KG1 (cell line): ENCODE measurements at regions not wholly inside any gene's neighbourhood (a gene's known extent, or its start where the extent isn't known, plus 50 kb on each side); places are given as distances from the start of the nearest gene placed in this dataset.

Experiments
- DNase-seq: peaks from one replicate; lab custom pipeline; 2025; lab: John Stamatoyannopoulos, UW

- no peak for DNase-seq
Observed at GRCh38 chr2:12027136-12027535, 280.7 kb downstream of the LPIN1 start.

DNA sequence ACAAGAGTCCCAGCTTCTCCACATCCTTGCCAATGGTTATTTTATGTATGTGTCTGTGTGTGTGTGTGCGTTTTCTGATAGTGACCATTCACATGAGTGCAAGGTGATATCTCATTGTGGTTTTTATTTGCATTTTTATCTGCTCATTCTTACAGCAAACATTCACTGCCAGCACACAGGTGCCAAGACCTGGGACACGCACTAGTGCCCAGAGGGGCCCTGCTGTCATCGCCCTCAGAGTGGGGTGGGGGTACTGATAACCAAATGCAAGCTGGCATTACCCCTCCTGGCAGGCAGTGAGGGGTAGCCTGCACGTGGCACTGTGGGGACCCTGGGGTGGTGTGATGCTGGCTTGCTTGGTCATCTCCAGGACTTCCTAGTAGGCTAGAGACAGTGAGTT, 285.4 kb downstream of the LPIN1 start:
- DNase-seq, result no peak

DNA sequence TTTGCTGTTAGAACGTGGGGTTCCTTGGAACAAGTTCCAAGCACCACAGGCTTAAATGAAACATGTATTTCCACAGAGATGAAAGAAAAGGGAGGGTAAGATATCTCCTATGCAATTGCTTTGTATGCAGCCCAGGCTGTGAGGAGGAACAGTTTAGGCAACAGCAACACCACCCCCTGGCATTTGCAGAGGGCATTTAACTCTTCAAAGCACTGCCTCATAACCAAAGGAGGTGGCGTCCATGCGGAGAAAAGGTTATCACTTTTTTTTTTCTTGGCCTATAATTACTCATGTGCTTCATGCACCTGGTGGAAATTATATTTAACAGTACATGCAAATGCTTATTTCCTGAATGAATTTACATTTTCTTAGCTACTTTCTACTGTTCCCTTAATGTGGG, 286.0 kb downstream of the LPIN1 start:
- no peak for DNase-seq

DNA sequence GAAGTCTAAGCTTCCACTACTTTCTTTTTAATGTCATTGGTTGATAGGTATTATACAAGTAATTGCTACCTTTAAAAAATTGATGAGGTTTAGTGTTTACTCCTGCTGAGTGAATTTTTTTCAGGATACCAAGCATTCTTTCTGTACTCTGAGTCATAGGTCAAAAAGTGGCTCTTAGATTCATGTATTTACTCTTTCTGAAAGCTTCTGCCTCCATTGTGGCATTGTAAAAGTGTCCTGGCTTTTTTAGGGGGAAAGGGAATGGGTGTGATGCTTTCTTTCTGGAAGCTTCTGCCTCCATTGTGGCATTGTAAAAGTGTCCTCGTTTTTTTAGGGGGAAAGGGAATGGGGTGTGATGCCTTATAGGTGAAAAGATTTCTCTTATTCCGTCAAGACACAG, 286.5 kb downstream of the LPIN1 start:
- DNase-seq, result no peak

GRCh38 chr2:12033494-12033893, 287.1 kb downstream of the LPIN1 start:
- DNase-seq, result no peak

- DNase-seq, result no peak
Observed at GRCh38 chr2:12034382-12034781, 287.9 kb downstream of the LPIN1 start.

DNA sequence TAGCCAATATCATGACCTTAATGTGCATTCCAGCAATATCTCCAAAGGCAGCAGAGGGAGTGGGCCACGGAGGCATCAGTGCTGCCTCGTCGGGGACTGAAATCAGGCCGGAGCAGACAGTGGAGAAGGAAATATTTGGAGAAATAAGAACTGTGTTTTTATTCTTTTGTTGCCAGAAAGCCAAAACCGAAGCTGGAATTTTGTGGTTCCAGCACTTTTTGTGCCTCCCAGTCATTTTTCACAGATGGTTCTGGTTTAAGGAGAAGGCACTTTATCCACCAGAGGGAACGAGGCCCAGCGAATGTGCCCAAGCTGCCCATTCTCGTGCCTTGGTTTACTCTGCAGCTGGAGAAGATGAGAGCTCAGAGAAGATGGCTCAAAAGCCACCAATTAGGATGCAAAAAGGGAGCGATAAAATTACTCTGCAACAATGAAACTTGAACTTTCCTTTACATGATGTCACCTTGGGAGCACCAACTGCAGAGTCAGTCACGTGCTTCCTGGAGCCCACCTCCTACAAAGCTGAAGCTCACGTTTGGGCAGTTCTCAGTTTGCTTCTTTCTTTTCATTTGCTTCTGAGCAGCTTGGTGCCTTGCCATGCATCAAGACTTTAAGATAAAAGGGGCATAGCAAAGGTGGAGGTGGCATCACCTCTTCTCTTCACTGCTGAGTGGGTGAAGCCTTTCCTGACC, 288.7 kb downstream of the LPIN1 start:
- no peak for DNase-seq

- DNase-seq, result no peak
Observed at GRCh38 chr2:12035956-12036639, 289.7 kb downstream of the LPIN1 start.

DNA sequence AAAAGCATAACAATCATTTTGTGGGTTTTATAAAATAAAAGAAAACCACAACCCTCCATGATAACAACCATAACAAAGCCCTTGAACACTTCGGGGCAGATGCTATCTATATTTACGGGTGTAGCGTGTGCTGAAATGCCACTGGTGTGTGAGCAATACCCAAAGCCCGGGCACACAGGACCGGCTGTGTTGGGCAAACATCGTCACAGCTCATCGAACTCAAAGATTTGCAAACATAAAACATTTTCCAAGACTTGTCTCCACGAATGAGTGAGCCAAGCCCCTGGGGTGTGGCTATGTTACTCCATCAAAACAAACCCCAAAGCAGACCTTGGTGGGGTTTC, 290.2 kb downstream of the LPIN1 start:
- DNase-seq, result no peak

- no peak for DNase-seq
Observed at GRCh38 chr2:12037301-12037700, 290.9 kb downstream of the LPIN1 start.

DNA sequence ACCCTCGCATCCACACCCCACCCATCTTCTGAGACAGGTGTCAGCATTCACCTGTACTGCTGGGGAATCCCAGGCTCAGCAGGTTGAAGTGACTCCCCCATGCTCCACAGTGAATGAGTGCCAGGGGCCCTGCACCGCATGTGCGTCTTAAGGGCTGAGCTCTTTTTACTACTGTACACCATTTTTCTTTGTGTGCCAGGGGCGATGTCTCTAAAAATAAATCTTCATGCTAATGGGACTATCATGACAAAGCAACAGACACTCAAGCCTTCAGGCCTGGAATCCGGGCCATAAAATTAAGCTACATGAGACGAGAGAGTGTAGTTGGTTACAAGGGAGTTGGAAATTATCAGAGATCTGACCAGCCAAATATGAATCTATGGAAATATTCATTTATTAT, 294.8 kb downstream of the LPIN1 start:
- no peak for DNase-seq

GRCh38 chr2:12043131-12043530, 296.7 kb downstream of the LPIN1 start:
- no peak for DNase-seq

DNA sequence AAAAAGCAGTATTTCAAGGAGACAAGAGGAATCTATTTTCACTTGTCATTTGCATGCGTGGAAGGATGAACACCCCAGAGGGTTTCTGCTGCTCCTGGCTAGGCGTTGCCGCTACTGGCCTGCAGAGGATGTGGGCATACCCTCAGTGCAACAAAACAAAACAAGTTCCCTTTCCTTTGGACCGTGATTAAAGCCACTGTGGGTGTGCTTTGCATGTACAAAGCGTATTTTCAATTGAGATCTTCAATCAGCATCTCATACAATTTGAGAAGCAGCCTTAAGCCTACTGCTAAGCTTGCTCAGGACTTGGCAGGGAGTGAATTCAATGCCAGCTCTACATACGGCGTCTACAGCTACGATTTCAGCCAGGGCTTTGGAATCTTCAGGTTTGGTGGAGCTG, 298.4 kb downstream of the LPIN1 start:
- no peak for DNase-seq

DNA sequence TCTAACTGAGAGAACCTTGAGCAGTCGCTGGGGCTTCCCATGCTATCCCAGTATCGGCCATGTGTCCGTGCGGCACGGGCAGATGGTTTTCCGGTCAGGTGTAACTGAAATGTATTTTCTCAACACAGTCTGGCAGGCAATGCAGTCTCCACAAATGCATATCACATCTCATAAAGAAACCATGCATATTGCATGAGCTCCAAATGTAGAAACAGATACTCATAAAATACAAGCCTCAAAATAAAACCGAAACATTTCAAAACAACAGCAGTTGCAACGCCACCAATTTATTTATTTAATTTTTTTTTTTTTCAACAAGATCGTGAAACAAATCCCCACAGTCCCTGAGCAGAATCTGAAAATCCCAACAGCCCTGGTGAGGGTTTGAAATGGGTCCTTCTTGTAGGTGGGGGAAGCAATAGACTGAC, 299.4 kb downstream of the LPIN1 start:
- no peak for DNase-seq

GRCh38 chr2:12046641-12047040, 300.2 kb downstream of the LPIN1 start:
- DNase-seq, result no peak

- DNase-seq, result no peak
Observed at GRCh38 chr2:12047761-12048160, 301.3 kb downstream of the LPIN1 start.

DNA sequence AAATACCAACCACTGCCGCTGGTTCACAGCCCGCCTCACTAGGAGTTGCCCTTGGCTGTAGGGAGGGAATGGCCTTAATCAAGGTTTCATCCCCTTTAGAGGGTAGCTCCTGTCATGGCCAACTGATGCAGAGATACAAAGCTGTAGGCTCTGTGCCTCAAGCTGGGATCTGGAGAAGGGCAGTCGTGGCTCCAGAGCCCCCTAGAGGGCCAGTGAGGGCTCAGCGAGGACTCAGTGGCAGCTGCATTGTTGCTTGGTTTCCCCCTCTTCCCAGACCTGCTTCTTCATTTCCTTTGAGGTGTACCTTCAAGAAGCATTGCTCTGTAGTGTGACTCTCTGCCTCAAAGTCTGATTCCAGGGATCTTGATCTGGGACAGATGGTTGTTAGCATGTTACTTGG, 302.1 kb downstream of the LPIN1 start:
- DNase-seq, result no peak

- no peak for DNase-seq
Observed at GRCh38 chr2:12050396-12050795, 304.0 kb downstream of the LPIN1 start.

DNA sequence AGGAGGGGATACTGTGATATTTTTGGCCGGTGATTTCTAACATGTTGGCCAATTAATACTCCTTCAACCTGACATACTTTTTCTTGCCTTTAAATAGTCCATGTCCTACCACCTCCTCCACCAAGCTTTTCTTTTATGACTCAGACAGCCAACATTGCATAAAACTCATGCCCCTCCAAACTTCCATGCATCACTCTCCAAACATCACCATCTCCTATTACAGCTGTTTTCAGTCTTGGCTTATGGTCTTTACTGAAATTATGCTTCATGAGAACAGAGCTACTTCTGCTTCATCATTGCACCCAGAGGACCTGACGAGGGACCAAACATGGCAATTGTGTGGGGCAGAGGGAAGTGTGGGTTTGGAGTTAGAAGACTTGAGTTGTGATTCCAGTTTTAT, 305.4 kb downstream of the LPIN1 start:
- no peak for DNase-seq

- no peak for DNase-seq
Observed at GRCh38 chr2:12052796-12053195, 306.4 kb downstream of the LPIN1 start.

DNA sequence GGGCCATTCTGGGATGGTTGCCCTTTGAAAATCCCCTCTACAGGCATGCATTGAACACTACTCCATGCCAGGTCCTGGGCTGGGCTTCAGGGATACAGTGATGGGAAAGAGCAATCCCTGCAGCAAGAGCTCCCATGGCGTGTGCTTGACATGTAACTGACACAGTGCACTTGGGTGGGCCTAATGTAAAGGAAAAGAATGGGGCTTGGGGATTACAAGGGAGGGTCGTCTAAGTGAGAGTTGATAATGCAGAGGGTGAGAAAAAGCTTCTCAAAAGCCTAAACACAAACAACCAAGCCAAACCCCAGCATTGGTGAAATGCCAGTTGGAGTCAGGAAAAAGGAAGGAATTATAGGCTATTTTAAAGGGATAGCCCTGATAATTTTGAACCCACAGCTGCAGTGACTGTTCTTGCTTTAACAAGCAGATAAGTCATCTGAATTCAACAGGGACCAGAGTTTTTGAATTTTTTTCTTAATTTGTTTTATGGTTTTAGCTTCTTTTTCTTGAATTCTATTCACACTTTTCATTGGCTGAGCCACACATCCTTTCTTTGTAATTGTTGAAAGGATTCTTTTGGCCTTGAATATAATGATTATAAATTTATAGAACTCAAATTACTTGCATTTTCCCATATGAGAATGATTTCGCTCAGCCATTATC, 308.7 kb downstream of the LPIN1 start:
- DNase-seq, result no peak

DNA sequence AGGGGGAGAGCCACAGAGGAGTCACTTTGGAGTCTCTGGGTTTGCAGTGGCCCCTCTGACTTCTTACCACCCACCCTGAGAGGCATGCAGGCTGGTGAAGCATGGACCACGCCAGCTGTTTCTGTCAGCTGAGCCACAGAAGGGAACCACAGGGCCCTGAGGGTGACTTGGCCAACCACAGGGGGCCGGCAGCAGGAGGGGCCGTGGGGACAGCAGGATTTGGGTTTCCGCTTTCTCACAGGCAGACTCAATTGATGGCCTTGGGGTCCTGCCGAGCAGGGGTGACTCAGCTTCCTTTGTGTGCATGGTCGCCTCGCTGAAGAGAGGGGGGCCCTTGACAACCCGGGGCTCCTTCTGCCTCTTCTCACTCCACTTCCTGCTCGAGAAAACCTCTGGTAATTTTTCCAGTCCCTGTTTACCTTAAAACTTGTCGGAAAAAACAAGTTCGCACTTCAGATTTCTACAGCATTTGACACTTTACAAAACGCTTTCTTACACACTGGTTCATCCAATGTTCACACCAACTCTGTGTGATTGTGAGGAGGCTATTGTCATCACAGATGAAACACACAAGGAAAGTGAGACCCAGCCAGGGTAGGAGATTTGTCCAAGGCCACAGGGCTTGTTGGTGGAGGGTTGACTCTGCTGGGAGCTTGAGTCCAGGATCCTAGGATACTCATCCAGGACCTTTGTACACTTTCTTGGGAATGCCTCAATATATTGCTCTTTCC, 311.2 kb downstream of the LPIN1 start:
- peak; percentile 77 for DNase-seq
